Neural crest cell (in vitro differentiated cells): ENCODE measurements at regions not wholly inside any gene's neighbourhood (a gene's known extent, or its start where the extent isn't known, plus 50 kb on each side); places are given as distances from the start of the nearest gene placed in this dataset.

Experiments
- DNase-seq: peaks from one replicate; pipeline ENCODE4 v3.0.0; 2021; ENCODE audit warnings: low read depth, mixed read lengths, low spot score
- H3K27ac Mint-ChIP-seq: one replicate; pipeline ENCODE4 v1.8.0; 2021; ENCODE audit warnings: mild to moderate bottlenecking, mixed read lengths; ENCODE audit not compliant: unreplicated experiment
- H3K27me3 Mint-ChIP-seq: 2 replicates; pipeline ENCODE4 v1.8.0; 2021; ENCODE audit warnings: low read depth, mild to moderate bottlenecking, mixed read lengths
- H3K36me3 Mint-ChIP-seq: 2 replicates; pipeline ENCODE4 v1.8.0; 2021; ENCODE audit warnings: low read depth, mild to moderate bottlenecking, mixed read lengths
- H3K4me1 Mint-ChIP-seq: 2 replicates; pipeline ENCODE4 v1.8.0; 2021; ENCODE audit warnings: mixed read lengths
- H3K4me3 Mint-ChIP-seq: one replicate; pipeline ENCODE4 v1.8.0; 2021; ENCODE audit warnings: mild to moderate bottlenecking, mixed read lengths
- H3K9me3 Mint-ChIP-seq: 2 replicates; pipeline ENCODE4 v1.8.0; 2021; ENCODE audit warnings: mixed read lengths
- CTCF ChIP-seq: fragments of 200-600 bp; sonication (generic); conservative IDR thresholded peaks from 2 replicates; pipeline ENCODE4 v1.5.0; 2021; ENCODE audit warnings: antibody characterized with exemption, mild to moderate bottlenecking

GRCh38 chr6:26294302-26294701 is 70.7 kb upstream of the BTN3A2 start:
- DNase-seq = no peak
- no peak overlapping the region for H3K27ac Mint-ChIP-seq
- no peak overlapping the region for H3K4me3 Mint-ChIP-seq
- peaks cover 10% of the 10 kb centered on the region for H3K27me3 Mint-ChIP-seq
- peaks cover 29% of the 10 kb centered on the region for H3K4me1 Mint-ChIP-seq
- no peaks in the 10 kb centered on the region for H3K9me3 Mint-ChIP-seq
- no peaks in the 10 kb centered on the region for H3K36me3 Mint-ChIP-seq
- TF ChIP-seq CTCF = no peak

- H3K36me3 Mint-ChIP-seq = no peaks in the 10 kb centered on the region
Measured at GRCh38 chr6:26295691-26296555, 69.1 kb upstream of the BTN3A2 start.

GRCh38 chr6:26296556-26296856 is 68.5 kb upstream of the BTN3A2 start:
- Mint-ChIP-seq H3K9me3 (no peaks in the 10 kb centered on the region), H3K27ac (no peak overlapping the region), H3K4me3 (no peak overlapping the region), H3K36me3 (no peaks in the 10 kb centered on the region), H3K4me1 (peaks cover 28% of the 10 kb centered on the region), H3K27me3 (peaks cover 12% of the 10 kb centered on the region)
- TF ChIP-seq CTCF = no peak
- DNase-seq = no peak

More at GRCh38 chr6:26295691-26296555, 69.1 kb upstream of the BTN3A2 start:
- TF ChIP-seq CTCF = no peak
- peak overlapping the region; percentile 9 for H3K27ac Mint-ChIP-seq
- H3K9me3 Mint-ChIP-seq = no peaks in the 10 kb centered on the region
- H3K4me1 Mint-ChIP-seq = peaks cover 29% of the 10 kb centered on the region
- DNase-seq = no peak
- H3K4me3 Mint-ChIP-seq = no peak overlapping the region
- H3K27me3 Mint-ChIP-seq = peaks cover 12% of the 10 kb centered on the region

- H3K27ac Mint-ChIP-seq = no peak overlapping the region
- H3K27me3 Mint-ChIP-seq = peaks cover 13% of the 10 kb centered on the region
- H3K4me1 Mint-ChIP-seq = peaks cover 23% of the 10 kb centered on the region
- no peak overlapping the region for H3K4me3 Mint-ChIP-seq
- no peak for DNase-seq
- H3K36me3 Mint-ChIP-seq = no peaks in the 10 kb centered on the region
- TF ChIP-seq CTCF = no peak
- no peaks in the 10 kb centered on the region for H3K9me3 Mint-ChIP-seq
Measured at GRCh38 chr6:26296857-26297648, 67.9 kb upstream of the BTN3A2 start.

- TF ChIP-seq CTCF = no peak
- H3K4me3 Mint-ChIP-seq = no peak overlapping the region
- no peaks in the 10 kb centered on the region for H3K9me3 Mint-ChIP-seq
- H3K4me1 Mint-ChIP-seq = peaks cover 8% of the 10 kb centered on the region
- H3K36me3 Mint-ChIP-seq = no peaks in the 10 kb centered on the region
- DNase-seq = no peak
- H3K27me3 Mint-ChIP-seq = peaks cover 15% of the 10 kb centered on the region
- H3K27ac Mint-ChIP-seq = no peak overlapping the region
Measured at GRCh38 chr6:26299286-26300042, 65.5 kb upstream of the BTN3A2 start.
